Caco-2 (cell line): ENCODE measurements at regions not wholly inside any gene's neighbourhood (a gene's known extent, or its start where the extent isn't known, plus 50 kb on each side); places are given as distances from the start of the nearest gene placed in this dataset.

Source experiments
- BruUV-seq: library from RNA; stranded (reverse); fragments of 400-500 nt; replicated peaks from 2 replicates; lab custom pipeline; 2021; lab: Mats Ljungman, UMichigan
- CTCF ChIA-PET: fragments of 300-600 bp; sonication (Branson Sonifier 250); formaldehyde crosslinking; loops from one replicate; lab custom pipeline; 2022; ENCODE audit warnings: antibody characterized with exemption; lab: Charles Lee
- POLR2A ChIA-PET: fragments of 300-600 bp; sonication (Branson Sonifier 250); formaldehyde crosslinking; loops from one replicate; lab custom pipeline; 2022; ENCODE audit warnings: antibody characterized with exemption; lab: Charles Lee
- DNase-seq, 2 experiments: peaks; one replicate each; pipeline versions ENCODE4 v3.0.0 to v3.0.0-alpha.2; 2020 to 2022
- H3K27me3 ChIP-seq: replicated peaks from 2 replicates; pipeline ENCODE4 v1.6.0; 2011; ENCODE audit warnings: low read length; ENCODE audit not compliant: control insufficient read depth, insufficient read depth
- H3K36me3 ChIP-seq: 2 replicates; pipeline ENCODE4 v1.5.1; 2011; ENCODE audit warnings: low read length; ENCODE audit not compliant: control insufficient read depth, insufficient read depth
- H3K4me1 ChIP-seq: fragments of 250-450 bp; sonication (Bioruptor Pico); 2 replicates; pipeline ENCODE4 v1.5.1; 2020; ENCODE audit warnings: mild to moderate bottlenecking
- H3K4me3 ChIP-seq: 2 replicates; pipeline ENCODE4 v1.5.1; 2011; ENCODE audit warnings: low read depth, mild to moderate bottlenecking, control low read depth, low read length
- H3K9me3 ChIP-seq: fragments of 250-450 bp; sonication (Bioruptor Pico); 2 replicates; pipeline ENCODE4 v1.5.1; 2020; ENCODE audit warnings: mild to moderate bottlenecking, moderate library complexity
- H3K27ac Mint-ChIP-seq: one replicate; pipeline ENCODE4 v1.8.0; 2022; ENCODE audit warnings: mixed read lengths; ENCODE audit not compliant: unreplicated experiment
- H3K27me3 Mint-ChIP-seq: one replicate; pipeline ENCODE4 v1.8.0; 2022; ENCODE audit warnings: mixed read lengths; ENCODE audit not compliant: insufficient read depth, unreplicated experiment
- H3K36me3 Mint-ChIP-seq: one replicate; pipeline ENCODE4 v1.8.0; 2022; ENCODE audit warnings: mild to moderate bottlenecking, mixed read lengths; ENCODE audit not compliant: insufficient read depth, unreplicated experiment
- H3K4me1 Mint-ChIP-seq: one replicate; pipeline ENCODE4 v1.8.0; 2022; ENCODE audit warnings: low read depth, mixed read lengths; ENCODE audit not compliant: unreplicated experiment
- H3K4me3 Mint-ChIP-seq: one replicate; pipeline ENCODE4 v1.8.0; 2022; ENCODE audit warnings: mild to moderate bottlenecking, moderate library complexity, mixed read lengths; ENCODE audit not compliant: unreplicated experiment
- H3K9me3 Mint-ChIP-seq: one replicate; pipeline ENCODE4 v1.8.0; 2022; ENCODE audit warnings: mixed read lengths; ENCODE audit not compliant: unreplicated experiment
- intact Hi-C: fragments of 100-400 bp; cut with micrococcal nuclease; formaldehyde crosslinking; loops from one replicate; pipeline ENCODE4 v1.10.0; 2022; ENCODE audit not compliant: unreplicated experiment
- TF ChIP-seq, protein P1 (sequence below), 2 experiments: fragments of 200-600 bp in 1 of 2; IDR thresholded peaks; 1 replicate in 1 of 2; 2 replicates in 1 of 2; pipeline versions ENCODE4 v1.5.1 to v1.8.0; 2011 to 2022; ENCODE audit warnings: antibody characterized with exemption in 1 of 2, control low read depth in 1 of 2, inconsistent platforms in 1 of 2, low read depth in 1 of 2, low read length in 1 of 2, mild to moderate bottlenecking in 1 of 2, moderate library complexity in 1 of 2; ENCODE audit not compliant: insufficient read depth in 1 of 2, severe bottlenecking in 1 of 2, unreplicated experiment in 1 of 2

DNA sequence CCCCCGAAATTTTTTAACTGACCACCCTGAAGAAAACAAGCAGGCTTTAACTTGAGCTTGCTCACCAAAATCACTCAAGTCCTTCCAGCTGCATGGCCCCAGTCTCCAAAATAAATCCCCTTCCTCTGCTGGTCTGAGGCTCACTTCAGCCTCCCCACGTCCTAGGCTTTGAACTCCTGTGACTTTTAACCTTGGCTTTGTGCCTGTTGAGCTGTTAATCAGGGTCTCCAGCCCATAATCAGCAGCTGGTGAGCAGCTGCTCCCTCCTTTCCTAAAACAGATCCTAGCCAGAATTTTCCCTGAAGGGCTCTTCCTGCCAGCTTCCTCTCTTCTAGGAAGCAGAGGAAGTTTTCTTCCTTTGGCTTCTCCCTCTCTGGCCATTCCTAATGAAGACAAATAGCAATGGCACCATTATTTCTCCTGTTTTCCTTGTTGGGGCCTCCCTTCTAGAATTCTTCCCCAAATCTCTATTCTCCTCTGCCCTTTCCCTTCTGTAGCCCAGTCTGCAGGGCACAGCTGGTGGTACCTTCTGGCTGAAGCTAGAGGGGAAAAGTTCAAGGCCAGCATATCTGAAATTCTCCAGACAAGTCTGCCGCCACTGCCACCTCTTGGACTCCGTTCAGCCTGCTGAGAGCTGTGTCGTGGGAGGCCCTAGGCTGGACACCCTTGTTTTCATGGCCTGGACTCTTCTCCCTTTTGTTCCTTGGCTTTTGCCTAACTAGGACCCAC lies 152.1 kb downstream of the NOC3L start:
- Histone ChIP-seq H3K36me3 (peaks cover 3% of the 10 kb centered on the region), H3K27me3 (no peaks in the 10 kb centered on the region), H3K4me3 (no peak overlapping the region), H3K9me3 (no peaks in the 10 kb centered on the region), H3K4me1 (no peaks in the 10 kb centered on the region)
- H3K36me3 Mint-ChIP-seq, result no peaks in the 10 kb centered on the region
- no peaks in the 10 kb centered on the region for H3K27me3 Mint-ChIP-seq
- TF ChIP-seq, protein P1, sequence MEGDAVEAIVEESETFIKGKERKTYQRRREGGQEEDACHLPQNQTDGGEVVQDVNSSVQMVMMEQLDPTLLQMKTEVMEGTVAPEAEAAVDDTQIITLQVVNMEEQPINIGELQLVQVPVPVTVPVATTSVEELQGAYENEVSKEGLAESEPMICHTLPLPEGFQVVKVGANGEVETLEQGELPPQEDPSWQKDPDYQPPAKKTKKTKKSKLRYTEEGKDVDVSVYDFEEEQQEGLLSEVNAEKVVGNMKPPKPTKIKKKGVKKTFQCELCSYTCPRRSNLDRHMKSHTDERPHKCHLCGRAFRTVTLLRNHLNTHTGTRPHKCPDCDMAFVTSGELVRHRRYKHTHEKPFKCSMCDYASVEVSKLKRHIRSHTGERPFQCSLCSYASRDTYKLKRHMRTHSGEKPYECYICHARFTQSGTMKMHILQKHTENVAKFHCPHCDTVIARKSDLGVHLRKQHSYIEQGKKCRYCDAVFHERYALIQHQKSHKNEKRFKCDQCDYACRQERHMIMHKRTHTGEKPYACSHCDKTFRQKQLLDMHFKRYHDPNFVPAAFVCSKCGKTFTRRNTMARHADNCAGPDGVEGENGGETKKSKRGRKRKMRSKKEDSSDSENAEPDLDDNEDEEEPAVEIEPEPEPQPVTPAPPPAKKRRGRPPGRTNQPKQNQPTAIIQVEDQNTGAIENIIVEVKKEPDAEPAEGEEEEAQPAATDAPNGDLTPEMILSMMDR (IDR thresholded peaks at IDR 0.05; ENCODE audit: insufficient read depth in 1 of 2, low read depth in 1 of 2, low read length in 1 of 2, severe bottlenecking in 1 of 2, unreplicated experiment in 1 of 2), result no peak
- ChIA-PET CTCF (no interaction called here), POLR2A (no interaction called here)
- H3K9me3 Mint-ChIP-seq, result no peaks in the 10 kb centered on the region
- H3K4me3 Mint-ChIP-seq, result no peak overlapping the region
- H3K4me1 Mint-ChIP-seq, result peaks cover 6% of the 10 kb centered on the region
- DNase-seq, result no peak
- BruUV-seq, result no TSS peak
- no peak overlapping the region for H3K27ac Mint-ChIP-seq
- intact Hi-C loops, result loop anchor here (5.0 kb wide), 1 partner anchor 133 kb away; no protein-coding TSS in a partner anchor

DNA sequence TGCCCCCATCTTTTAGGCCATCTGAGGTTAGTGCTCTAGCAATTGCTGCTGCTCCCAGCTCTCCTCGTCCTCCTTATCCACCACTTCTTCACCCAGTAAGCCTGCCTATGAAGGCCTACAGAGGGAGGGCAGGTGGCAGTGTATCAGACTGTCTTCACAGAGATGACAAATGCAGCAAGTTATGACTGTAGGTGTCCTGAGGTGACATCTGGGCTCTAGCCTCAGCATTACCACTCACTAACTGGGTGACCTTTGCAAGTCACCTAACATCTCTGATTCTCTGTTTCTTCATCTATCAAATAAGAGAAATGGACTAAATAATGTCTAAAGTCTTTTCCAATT lies 151.6 kb downstream of the NOC3L start:
- H3K4me3 ChIP-seq, result no peak overlapping the region
- H3K9me3 ChIP-seq, result no peaks in the 10 kb centered on the region
- TF ChIP-seq, protein P1 (IDR thresholded peaks at IDR 0.05; ENCODE audit: insufficient read depth in 1 of 2, low read depth in 1 of 2, low read length in 1 of 2, severe bottlenecking in 1 of 2, unreplicated experiment in 1 of 2), result no peak
- no TSS peak for BruUV-seq
- ChIA-PET CTCF (no interaction called here), POLR2A (no interaction called here)
- no peaks in the 10 kb centered on the region for H3K4me1 ChIP-seq
- H3K36me3 Mint-ChIP-seq, result no peaks in the 10 kb centered on the region
- no peaks in the 10 kb centered on the region for H3K9me3 Mint-ChIP-seq
- H3K27me3 ChIP-seq, result no peaks in the 10 kb centered on the region
- intact Hi-C loops, result loop anchor here (5.0 kb wide), 1 partner anchor 134 kb away; no protein-coding TSS in a partner anchor
- no peaks in the 10 kb centered on the region for H3K27me3 Mint-ChIP-seq
- no peak for DNase-seq
- H3K36me3 ChIP-seq, result peaks cover 3% of the 10 kb centered on the region
- peaks cover 6% of the 10 kb centered on the region for H3K4me1 Mint-ChIP-seq
- H3K27ac Mint-ChIP-seq, result no peak overlapping the region
- no peak overlapping the region for H3K4me3 Mint-ChIP-seq

DNA sequence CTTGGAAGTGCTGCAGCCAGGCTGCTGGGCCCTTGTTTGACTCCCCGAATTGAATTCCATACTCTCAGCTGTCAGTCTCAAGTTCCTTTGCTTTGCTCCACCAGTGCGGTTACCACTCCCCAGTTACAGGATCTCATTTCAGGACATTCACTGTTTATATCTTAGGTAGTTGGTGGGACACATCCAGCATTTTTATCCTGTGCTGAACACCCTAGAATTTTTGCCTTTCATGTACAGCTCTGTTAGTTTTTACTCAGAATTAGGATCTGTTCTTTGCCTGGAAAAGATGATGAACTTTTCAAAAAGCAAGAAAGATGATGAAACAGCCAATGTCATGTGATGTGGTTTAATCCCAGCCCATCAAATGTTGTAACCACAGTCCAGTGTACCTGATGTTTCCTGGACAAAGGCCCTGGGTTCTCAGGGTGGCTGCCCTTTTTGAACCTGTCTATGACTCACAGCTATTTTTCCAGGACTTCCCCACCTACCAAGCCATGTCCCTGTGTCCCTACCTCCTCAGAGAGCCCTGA lies 149.7 kb downstream of the NOC3L start:
- Mint-ChIP-seq H3K4me1 (peaks cover 6% of the 10 kb centered on the region), H3K9me3 (no peaks in the 10 kb centered on the region), H3K36me3 (no peaks in the 10 kb centered on the region), H3K27me3 (no peaks in the 10 kb centered on the region), H3K4me3 (no peak overlapping the region), H3K27ac (peak overlapping the region; percentile 51)
- ChIA-PET POLR2A (no interaction called here), CTCF (no interaction called here)
- Histone ChIP-seq H3K4me3 (no peak overlapping the region), H3K27me3 (no peaks in the 10 kb centered on the region), H3K4me1 (no peaks in the 10 kb centered on the region), H3K36me3 (peaks cover 3% of the 10 kb centered on the region), H3K9me3 (no peaks in the 10 kb centered on the region)
- DNase-seq, result no peak
- intact Hi-C loops, result loop anchor here (5.0 kb wide), 1 partner anchor 136 kb away; no protein-coding TSS in a partner anchor
- no TSS peak for BruUV-seq
- TF ChIP-seq, protein P1 (IDR thresholded peaks at IDR 0.05; ENCODE audit: insufficient read depth in 1 of 2, low read depth in 1 of 2, low read length in 1 of 2, severe bottlenecking in 1 of 2, unreplicated experiment in 1 of 2), result no peak
